ENCODE measurements at regions not wholly inside any gene's neighbourhood (a gene's known extent, or its start where the extent isn't known, plus 50 kb on each side); places are given as distances from the start of the nearest gene placed in this dataset.

DNA sequence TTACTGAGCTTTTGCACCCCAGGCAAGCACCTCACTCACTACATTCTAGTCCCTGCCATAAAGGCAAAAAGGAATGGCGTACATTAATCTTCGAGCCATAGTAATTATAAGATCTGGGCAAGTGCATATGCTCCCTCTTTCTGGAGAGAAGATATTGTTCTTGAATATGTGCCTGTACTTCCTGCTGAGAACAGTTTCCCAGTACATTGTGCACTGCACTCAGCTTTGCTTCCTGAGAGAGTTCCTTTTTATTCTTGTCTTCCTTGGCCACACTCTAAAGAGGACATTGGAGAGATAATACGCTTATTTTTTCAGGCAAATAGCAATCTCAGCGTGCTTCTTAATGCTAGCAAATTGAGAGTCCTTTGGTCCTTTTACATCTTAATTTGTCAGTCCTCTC, 909.0 kb upstream of the PCDH10 start:
- no peak for DNase-seq (ENCODE audit: low read depth, low spot score)

DNA sequence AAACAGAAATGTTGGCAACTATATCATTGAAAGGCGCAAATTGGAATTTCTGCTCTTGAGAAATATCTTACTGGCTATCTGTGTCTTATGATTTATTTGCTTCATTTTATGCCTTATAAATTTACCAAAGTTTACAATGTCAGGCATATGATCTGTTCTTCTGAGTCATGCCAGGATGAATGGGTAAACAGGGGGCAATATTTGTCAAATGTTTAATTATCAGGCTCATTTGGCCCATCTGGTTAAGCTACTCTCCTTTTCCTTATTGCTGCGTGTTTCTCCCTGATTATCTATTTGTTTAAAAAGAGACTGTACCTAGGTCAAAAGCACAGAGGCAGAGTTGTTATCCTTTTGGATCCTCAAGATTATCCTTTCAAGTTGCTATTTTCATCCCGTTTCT, 903.8 kb upstream of the PCDH10 start:
- H3K9me1 ChIP-seq (ENCODE audit: control insufficient read depth, extremely low read depth, insufficient read depth, low read length) = no peaks in the 10 kb centered on the region
- H3K4me1 ChIP-seq (ENCODE audit: control insufficient read depth, extremely low read depth, insufficient read depth, low read length) = no peaks in the 10 kb centered on the region
- H3K9me3 ChIP-seq (ENCODE audit: control insufficient read depth, low read depth, low read length) = no peaks in the 10 kb centered on the region
- no peak for TF ChIP-seq EZH2 (IDR thresholded peaks at IDR 0.05; ENCODE audit: low read length)
- TF ChIP-seq, protein P1, sequence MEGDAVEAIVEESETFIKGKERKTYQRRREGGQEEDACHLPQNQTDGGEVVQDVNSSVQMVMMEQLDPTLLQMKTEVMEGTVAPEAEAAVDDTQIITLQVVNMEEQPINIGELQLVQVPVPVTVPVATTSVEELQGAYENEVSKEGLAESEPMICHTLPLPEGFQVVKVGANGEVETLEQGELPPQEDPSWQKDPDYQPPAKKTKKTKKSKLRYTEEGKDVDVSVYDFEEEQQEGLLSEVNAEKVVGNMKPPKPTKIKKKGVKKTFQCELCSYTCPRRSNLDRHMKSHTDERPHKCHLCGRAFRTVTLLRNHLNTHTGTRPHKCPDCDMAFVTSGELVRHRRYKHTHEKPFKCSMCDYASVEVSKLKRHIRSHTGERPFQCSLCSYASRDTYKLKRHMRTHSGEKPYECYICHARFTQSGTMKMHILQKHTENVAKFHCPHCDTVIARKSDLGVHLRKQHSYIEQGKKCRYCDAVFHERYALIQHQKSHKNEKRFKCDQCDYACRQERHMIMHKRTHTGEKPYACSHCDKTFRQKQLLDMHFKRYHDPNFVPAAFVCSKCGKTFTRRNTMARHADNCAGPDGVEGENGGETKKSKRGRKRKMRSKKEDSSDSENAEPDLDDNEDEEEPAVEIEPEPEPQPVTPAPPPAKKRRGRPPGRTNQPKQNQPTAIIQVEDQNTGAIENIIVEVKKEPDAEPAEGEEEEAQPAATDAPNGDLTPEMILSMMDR (optimal IDR thresholded peaks at IDR 0.05 in 1 of 3, IDR thresholded peaks at IDR 0.05 in 1 of 3, conservative IDR thresholded peaks at IDR 0.05 in 1 of 3; ENCODE audit: extremely low read depth in 1 of 3, insufficient read depth in 2 of 3, low read length in 3 of 3) = no peak
- no peak overlapping the region for H2AFZ ChIP-seq (ENCODE audit: control insufficient read depth, low read length)
- dilution Hi-C loops (cut with MboI; ENCODE audit: extremely low pct_ligation_motif_present, low sequenced_read_pairs) = no loop called here
- DNase-seq (ENCODE audit: low read depth, low spot score) (no peak), FAIRE-seq (no peak)
- H3K4me3 ChIP-seq (ENCODE audit: control insufficient read depth in 2 of 3, extremely low read depth in 1 of 3, insufficient read depth in 2 of 3, low read depth in 1 of 3, low read length in 3 of 3) = no peak overlapping the region
- H3K4me2 ChIP-seq (ENCODE audit: control insufficient read depth, extremely low read depth, insufficient read depth, low read depth, low read length) = no peak overlapping the region
- H3K9ac ChIP-seq (ENCODE audit: control insufficient read depth, extremely low read depth, insufficient read depth, low read length) = no peak overlapping the region
- no peaks in the 10 kb centered on the region for H3K27me3 ChIP-seq (ENCODE audit: control insufficient read depth, extremely low read depth, insufficient read depth, low read length)
- H3K79me2 ChIP-seq (ENCODE audit: control insufficient read depth, insufficient read depth, low read length) = no peaks in the 10 kb centered on the region
- H4K20me1 ChIP-seq (ENCODE audit: control insufficient read depth, extremely low read depth, insufficient read depth, low read length) = no peaks in the 10 kb centered on the region
- H3K27ac ChIP-seq (ENCODE audit: control insufficient read depth, insufficient read depth, low read length) = no peak overlapping the region
- H3K36me3 ChIP-seq (ENCODE audit: control insufficient read depth in 2 of 2, extremely low read depth in 1 of 2, insufficient read depth in 2 of 2, low read length in 2 of 2) = no peaks in the 10 kb centered on the region

More for the DNA sequence above, 909.0 kb upstream of the PCDH10 start:
- H3K36me3 ChIP-seq (ENCODE audit: control insufficient read depth in 2 of 2, extremely low read depth in 1 of 2, insufficient read depth in 2 of 2, low read length in 2 of 2) = no peaks in the 10 kb centered on the region
- H2AFZ ChIP-seq (ENCODE audit: control insufficient read depth, low read length) = no peak overlapping the region
- H3K27me3 ChIP-seq (ENCODE audit: control insufficient read depth, extremely low read depth, insufficient read depth, low read length) = no peaks in the 10 kb centered on the region
- no peak overlapping the region for H3K4me2 ChIP-seq (ENCODE audit: control insufficient read depth, extremely low read depth, insufficient read depth, low read depth, low read length)
- FAIRE-seq = no peak
- dilution Hi-C loops (cut with MboI; ENCODE audit: extremely low pct_ligation_motif_present, low sequenced_read_pairs) = no loop called here
- H3K9me3 ChIP-seq (ENCODE audit: control insufficient read depth, low read depth, low read length) = no peaks in the 10 kb centered on the region
- H3K27ac ChIP-seq (ENCODE audit: control insufficient read depth, insufficient read depth, low read length) = no peak overlapping the region
- H3K9ac ChIP-seq (ENCODE audit: control insufficient read depth, extremely low read depth, insufficient read depth, low read length) = no peak overlapping the region
- TF ChIP-seq, protein P1 (optimal IDR thresholded peaks at IDR 0.05 in 1 of 3, IDR thresholded peaks at IDR 0.05 in 1 of 3, conservative IDR thresholded peaks at IDR 0.05 in 1 of 3; ENCODE audit: extremely low read depth in 1 of 3, insufficient read depth in 2 of 3, low read length in 3 of 3) = no peak
- no peak for TF ChIP-seq EZH2 (IDR thresholded peaks at IDR 0.05; ENCODE audit: low read length)
- no peak overlapping the region for H3K4me3 ChIP-seq (ENCODE audit: control insufficient read depth in 2 of 3, extremely low read depth in 1 of 3, insufficient read depth in 2 of 3, low read depth in 1 of 3, low read length in 3 of 3)
- no peaks in the 10 kb centered on the region for H4K20me1 ChIP-seq (ENCODE audit: control insufficient read depth, extremely low read depth, insufficient read depth, low read length)
- no peaks in the 10 kb centered on the region for H3K79me2 ChIP-seq (ENCODE audit: control insufficient read depth, insufficient read depth, low read length)
- no peaks in the 10 kb centered on the region for H3K4me1 ChIP-seq (ENCODE audit: control insufficient read depth, extremely low read depth, insufficient read depth, low read length)
- no peaks in the 10 kb centered on the region for H3K9me1 ChIP-seq (ENCODE audit: control insufficient read depth, extremely low read depth, insufficient read depth, low read length)
